Astrocyte (in vitro differentiated cells and primary cell): ENCODE measurements at regions not wholly inside any gene's neighbourhood (a gene's known extent, or its start where the extent isn't known, plus 50 kb on each side); places are given as distances from the start of the nearest gene placed in this dataset.

ENCODE experiments used
- DNase-seq: peaks from one replicate; pipeline ENCODE4 v3.0.0-alpha.2; 2010; ENCODE audit warnings: low read depth
- FAIRE-seq: peaks from 2 replicates; lab custom pipeline; 2011; peaks lifted over from hg19 to GRCh38; lab: Jason Lieb, UNC
- H2AFZ ChIP-seq: 2 replicates; pipeline ENCODE4 v1.6.0; 2012; ENCODE audit warnings: low read depth, low read length, inconsistent platforms
- H3K27ac ChIP-seq: 2 replicates; pipeline ENCODE4 v1.5.1; 2011; ENCODE audit warnings: low read depth, low read length, inconsistent platforms
- H3K27me3 ChIP-seq: 2 replicates; pipeline ENCODE4 v1.6.0; 2011; ENCODE audit warnings: low read length, inconsistent platforms; ENCODE audit not compliant: insufficient read depth
- H3K36me3 ChIP-seq: 2 replicates; pipeline ENCODE4 v1.5.1; 2011; ENCODE audit warnings: low read length, inconsistent platforms; ENCODE audit not compliant: insufficient read depth
- H3K4me1 ChIP-seq: 2 replicates; pipeline ENCODE4 v1.5.1; 2011; ENCODE audit warnings: low read length, inconsistent platforms; ENCODE audit not compliant: insufficient read depth
- H3K4me2 ChIP-seq: 2 replicates; pipeline ENCODE4 v1.6.0; 2012; ENCODE audit warnings: low read length, inconsistent platforms
- H3K4me3 ChIP-seq: 2 replicates; pipeline ENCODE4 v1.5.1; 2011; ENCODE audit warnings: low read depth, mild to moderate bottlenecking, low read length, inconsistent platforms; ENCODE audit not compliant: insufficient read depth
- H3K79me2 ChIP-seq: 2 replicates; pipeline ENCODE4 v1.6.0; 2012; ENCODE audit warnings: mild to moderate bottlenecking, low read length, inconsistent platforms; ENCODE audit not compliant: insufficient read depth
- H3K9ac ChIP-seq: 2 replicates; pipeline ENCODE4 v1.6.0; 2012; ENCODE audit warnings: mild to moderate bottlenecking, low read length, inconsistent platforms
- H3K9me3 ChIP-seq: 2 replicates; pipeline ENCODE4 v1.5.1; 2012; ENCODE audit warnings: low read depth, mild to moderate bottlenecking, low read length, inconsistent platforms; ENCODE audit not compliant: insufficient read depth
- H4K20me1 ChIP-seq: 2 replicates; pipeline ENCODE4 v1.6.0; 2012; ENCODE audit warnings: low read length, inconsistent platforms; ENCODE audit not compliant: insufficient read depth
- H3K27ac Mint-ChIP-seq: one replicate; pipeline ENCODE4 v1.8.0; 2021; ENCODE audit warnings: mild to moderate bottlenecking, mixed read lengths; ENCODE audit not compliant: unreplicated experiment
- H3K27me3 Mint-ChIP-seq: one replicate; pipeline ENCODE4 v1.8.0; 2021; ENCODE audit warnings: low read depth, mixed read lengths; ENCODE audit not compliant: unreplicated experiment
- H3K36me3 Mint-ChIP-seq: one replicate; pipeline ENCODE4 v1.8.0; 2021; ENCODE audit warnings: low read depth, mixed read lengths; ENCODE audit not compliant: unreplicated experiment
- H3K4me1 Mint-ChIP-seq: one replicate; pipeline ENCODE4 v1.8.0; 2021; ENCODE audit warnings: low read depth, mixed read lengths; ENCODE audit not compliant: unreplicated experiment
- H3K4me3 Mint-ChIP-seq: one replicate; pipeline ENCODE4 v1.8.0; 2021; ENCODE audit warnings: mild to moderate bottlenecking, moderate library complexity, mixed read lengths; ENCODE audit not compliant: unreplicated experiment
- H3K9me3 Mint-ChIP-seq: one replicate; pipeline ENCODE4 v1.8.0; 2021; ENCODE audit warnings: mild to moderate bottlenecking, mixed read lengths; ENCODE audit not compliant: unreplicated experiment
- CTCF ChIP-seq: IDR thresholded peaks from 2 replicates; pipeline ENCODE4 v1.5.1; 2011; ENCODE audit warnings: low read depth, mild to moderate bottlenecking, inconsistent platforms, low read length, moderate library complexity; ENCODE audit not compliant: insufficient read depth
- EZH2 ChIP-seq: IDR thresholded peaks from 2 replicates; pipeline ENCODE4 v1.6.1; 2012; ENCODE audit warnings: mild to moderate bottlenecking, low read length, inconsistent platforms; ENCODE audit not compliant: insufficient read depth

- Mint-ChIP-seq H3K4me3 (no peak overlapping the region), H3K27ac (no peak overlapping the region), H3K9me3 (no peaks in the 10 kb centered on the region), H3K4me1 (peaks cover 4% of the 10 kb centered on the region), H3K36me3 (no peaks in the 10 kb centered on the region), H3K27me3 (no peaks in the 10 kb centered on the region)
- Histone ChIP-seq H3K9me3 (no peaks in the 10 kb centered on the region), H3K4me3 (no peak overlapping the region), H4K20me1 (no peaks in the 10 kb centered on the region), H3K4me1 (no peaks in the 10 kb centered on the region), H3K27ac (no peak overlapping the region), H3K27me3 (no peaks in the 10 kb centered on the region), H3K36me3 (no peaks in the 10 kb centered on the region), H3K9ac (no peak overlapping the region), H3K79me2 (no peaks in the 10 kb centered on the region), H3K4me2 (no peak overlapping the region), H2AFZ (no peak overlapping the region)
- FAIRE-seq (no peak), DNase-seq (no peak)
- no peak for TF ChIP-seq EZH2
- TF ChIP-seq CTCF = no peak
These were observed 157.4 kb downstream of the KLHL28 start for GRCh38 chr14:44804391-44804790.

GRCh38 chr14:44803239-44803905, 158.4 kb downstream of the KLHL28 start:
- H3K4me1 ChIP-seq = no peaks in the 10 kb centered on the region
- no peaks in the 10 kb centered on the region for H3K9me3 ChIP-seq
- Mint-ChIP-seq H3K36me3 (no peaks in the 10 kb centered on the region), H3K4me3 (no peak overlapping the region), H3K9me3 (no peaks in the 10 kb centered on the region), H3K4me1 (peaks cover 4% of the 10 kb centered on the region), H3K27ac (no peak overlapping the region), H3K27me3 (no peaks in the 10 kb centered on the region)
- no peaks in the 10 kb centered on the region for H3K79me2 ChIP-seq
- FAIRE-seq = peak; percentile 76
- H2AFZ ChIP-seq = no peak overlapping the region
- H3K27me3 ChIP-seq = no peaks in the 10 kb centered on the region
- no peak overlapping the region for H3K4me3 ChIP-seq
- TF ChIP-seq CTCF (peak; percentile 67), EZH2 (no peak)
- no peaks in the 10 kb centered on the region for H3K36me3 ChIP-seq
- no peak overlapping the region for H3K27ac ChIP-seq
- H3K9ac ChIP-seq = no peak overlapping the region
- peak; percentile 30 for DNase-seq
- no peak overlapping the region for H3K4me2 ChIP-seq
- no peaks in the 10 kb centered on the region for H4K20me1 ChIP-seq
